Heart right ventricle (tissue), 16 donors: ENCODE measurements at regions not wholly inside any gene's neighbourhood (a gene's known extent, or its start where the extent isn't known, plus 50 kb on each side); places are given as distances from the start of the nearest gene placed in this dataset.
"Not testable (repeated sequence)": the region's sequence is repeated elsewhere in the genome, so short reads cannot be mapped to it uniquely, and the experiment has no call there.

Experiments used
- ATAC-seq, 8 donors: fragments of 200-7000 bp; cut with Tn5 transposase; one replicate each; pipeline ENCODE4 v1.9.1; 2020; ENCODE audit warnings: mild to moderate bottlenecking in 8 of 8, moderate library complexity in 8 of 8, moderate number of reproducible peaks in 1 of 8
- DNase-seq, 2 donors: peaks; one replicate each; pipeline ENCODE4 v3.0.0-alpha.2; 2020
- H3K27ac ChIP-seq, 10 donors: fragments of 200-600 bp; sonication (generic) in 2 of 10; one replicate each; pipeline versions ENCODE4 v1.5.0 to v1.8.0; 2020 to 2022; ENCODE audit warnings: mild to moderate bottlenecking in 3 of 10
- H3K27me3 ChIP-seq, 7 donors: fragments of 200-600 bp; one replicate each; pipeline ENCODE4 v1.8.0; 2021 to 2022; ENCODE audit warnings: mild to moderate bottlenecking in 2 of 7
- H3K36me3 ChIP-seq, 9 donors: fragments of 200-600 bp; sonication (generic) in 1 of 9; one replicate each; pipeline versions ENCODE4 v1.5.0 to v1.8.0; 2020 to 2022; ENCODE audit warnings: mild to moderate bottlenecking in 2 of 9
- H3K4me1 ChIP-seq, 9 donors: fragments of 200-600 bp; sonication (generic) in 1 of 9; one replicate each; pipeline versions ENCODE4 v1.5.0 to v1.8.0; 2020 to 2022; ENCODE audit warnings: mild to moderate bottlenecking in 4 of 9
- H3K4me3 ChIP-seq, 10 donors: fragments of 200-600 bp; sonication (generic) in 2 of 10; one replicate each; pipeline versions ENCODE4 v1.5.0 to v1.8.0; 2020 to 2022; ENCODE audit warnings: mild to moderate bottlenecking in 7 of 10, moderate library complexity in 2 of 10
- H3K9me3 ChIP-seq, 11 donors: fragments of 200-600 bp in 10 of 11; sonication (generic) in 2 of 11; one replicate each; pipeline versions ENCODE4 v1.5.0 to v1.8.0; 2013 to 2022; ENCODE audit warnings: mild to moderate bottlenecking in 2 of 11, control low read depth in 1 of 11, moderate library complexity in 1 of 11
- WGBS, 2 donors: extraction: QIAGEN DNeasy Blood & Tissue Kit; methylation state at CpG; one replicate each; pipeline ENCODE4 v1.1.7; 2013; ENCODE audit warnings: inconsistent platforms in 1 of 2; 5-methylcytosine and 5-hydroxymethylcytosine counted together
- intact Hi-C, 10 donors: fragments of 100-400 bp; cut with DNase I; formaldehyde crosslinking; loops; one replicate each; pipeline versions ENCODE4 v1.11.1 to v1.14.2; 2022
- TF ChIP-seq, protein P1 (sequence below), 9 donors: fragments of 200-600 bp; sonication (generic) in 2 of 9; IDR thresholded peaks; one replicate each; pipeline versions ENCODE4 v1.5.0 to v1.8.0; 2021 to 2022; ENCODE audit warnings: antibody characterized with exemption in 9 of 9, mild to moderate bottlenecking in 5 of 9, moderate library complexity in 1 of 9
- donor health status: Arrhythmogenic right ventricular cardiomyopathy.
- donor health status: ischemic (EF 13 %, LVEDD 7.1; RV severe dilation, severe dysfunction).
- donor health status: healthy with polysubstance abuse.
- donor health status: DM: no; HTN: yes; CAD: no.
- donor health status: DM: no; HTN: no; CAD: no.
- donor health status: ischemic (EF 25% LVEDD 6.9; RV normal size, moderate dysfunction).
- donor health status: ischemic (EF 25% LVEDD 5.7; RV mildly dilated, moderate dysfunction).
- donor health status: healthy.
- donor health status: DM: yes; HTN: yes; CAD: no.
- donor health status: Ischemic cardiomyopathy.
- donor health status: ischemic (EF 35%, LVEDD 5.7; RV mildly dilated, moderate dysfunction).
- donor health status: nonischemic (EF 11% LVEDD 7.7; RV severe dilation, severe dysfunction).
- donor health status: DM: yes; HTN: yes; CAD: no.
- donor health status: PGD.
- donor health status: ischemic (EF 29% LVEDD 5.4; RV normal size, mild dysfunction).
- donor health status: nonischemic (EF 23%, LVEDD 6.1; RV moderate dilation, normal function).

DNA sequence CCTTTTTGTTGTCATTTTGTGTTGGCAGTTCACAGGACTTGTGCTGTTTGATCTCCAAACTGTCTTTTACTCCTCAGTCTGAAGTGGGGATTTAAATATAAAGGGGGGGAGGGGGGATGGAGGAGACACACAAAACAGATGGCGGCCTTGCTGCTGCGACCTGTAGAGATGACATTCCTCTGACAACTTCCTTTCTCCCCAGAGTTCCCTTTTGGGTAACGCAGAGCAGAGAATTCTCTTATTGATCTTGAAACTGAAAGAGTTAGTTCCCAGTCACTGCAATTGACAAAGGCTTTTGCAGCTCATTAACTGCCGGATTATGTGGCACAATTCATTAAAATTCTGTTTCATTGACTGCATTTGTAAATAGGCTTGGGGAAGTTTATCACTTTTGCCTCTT lies 279.3 kb downstream of the TSN start:
- intact Hi-C loops = no loop called here

DNA sequence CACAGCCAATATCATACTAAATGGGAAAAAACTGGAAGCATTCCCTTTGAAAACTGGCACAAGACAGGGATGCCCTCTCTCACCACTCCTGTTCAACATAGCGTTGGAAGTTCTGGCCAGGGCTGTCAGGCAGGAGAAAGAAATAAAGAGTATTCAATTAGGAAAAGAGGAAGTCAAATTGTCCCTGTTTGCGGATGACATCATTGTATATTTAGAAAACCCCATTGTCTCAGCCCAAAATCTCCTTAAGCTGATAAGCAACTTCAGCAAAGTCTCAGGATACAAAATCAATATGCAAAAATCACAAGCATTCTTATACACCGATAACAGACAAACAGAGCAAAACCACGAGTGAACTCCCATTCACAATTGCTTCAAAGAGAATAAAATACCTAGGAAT lies 283.4 kb downstream of the TSN start:
- H3K27ac ChIP-seq, H3K4me3 ChIP-seq, H3K27me3 ChIP-seq, H3K36me3 ChIP-seq, DNase-seq, H3K4me1 ChIP-seq, intact Hi-C loops, ATAC-seq: not testable (repeated sequence)
- H3K9me3 ChIP-seq = peaks cover 0 to 14% (median 0%) of the 10 kb centered on the region in 11 donors
- WGBS, 2 donors = 75 to 85% methylated on average over 4 of the region's 4 CpGs

More for the DNA sequence above, 279.3 kb downstream of the TSN start:
- Histone ChIP-seq H3K4me3 (no peak overlapping the region), H3K4me1 (no peaks in the 10 kb centered on the region), H3K9me3 (peaks cover 0 to 10% (median 0%) of the 10 kb centered on the region in 11 donors), H3K27ac (no peak overlapping the region), H3K36me3 (no peaks in the 10 kb centered on the region), H3K27me3 (peaks cover 0 to 4% (median 0%) of the 10 kb centered on the region in 7 donors)
- DNase-seq = no peak
- ATAC-seq = no peak
- 47 to 58% methylated on average over 4 of the region's 4 CpGs for WGBS, 2 donors
- TF ChIP-seq, protein P1, sequence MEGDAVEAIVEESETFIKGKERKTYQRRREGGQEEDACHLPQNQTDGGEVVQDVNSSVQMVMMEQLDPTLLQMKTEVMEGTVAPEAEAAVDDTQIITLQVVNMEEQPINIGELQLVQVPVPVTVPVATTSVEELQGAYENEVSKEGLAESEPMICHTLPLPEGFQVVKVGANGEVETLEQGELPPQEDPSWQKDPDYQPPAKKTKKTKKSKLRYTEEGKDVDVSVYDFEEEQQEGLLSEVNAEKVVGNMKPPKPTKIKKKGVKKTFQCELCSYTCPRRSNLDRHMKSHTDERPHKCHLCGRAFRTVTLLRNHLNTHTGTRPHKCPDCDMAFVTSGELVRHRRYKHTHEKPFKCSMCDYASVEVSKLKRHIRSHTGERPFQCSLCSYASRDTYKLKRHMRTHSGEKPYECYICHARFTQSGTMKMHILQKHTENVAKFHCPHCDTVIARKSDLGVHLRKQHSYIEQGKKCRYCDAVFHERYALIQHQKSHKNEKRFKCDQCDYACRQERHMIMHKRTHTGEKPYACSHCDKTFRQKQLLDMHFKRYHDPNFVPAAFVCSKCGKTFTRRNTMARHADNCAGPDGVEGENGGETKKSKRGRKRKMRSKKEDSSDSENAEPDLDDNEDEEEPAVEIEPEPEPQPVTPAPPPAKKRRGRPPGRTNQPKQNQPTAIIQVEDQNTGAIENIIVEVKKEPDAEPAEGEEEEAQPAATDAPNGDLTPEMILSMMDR (IDR thresholded peaks at IDR 0.05) = no peak

DNA sequence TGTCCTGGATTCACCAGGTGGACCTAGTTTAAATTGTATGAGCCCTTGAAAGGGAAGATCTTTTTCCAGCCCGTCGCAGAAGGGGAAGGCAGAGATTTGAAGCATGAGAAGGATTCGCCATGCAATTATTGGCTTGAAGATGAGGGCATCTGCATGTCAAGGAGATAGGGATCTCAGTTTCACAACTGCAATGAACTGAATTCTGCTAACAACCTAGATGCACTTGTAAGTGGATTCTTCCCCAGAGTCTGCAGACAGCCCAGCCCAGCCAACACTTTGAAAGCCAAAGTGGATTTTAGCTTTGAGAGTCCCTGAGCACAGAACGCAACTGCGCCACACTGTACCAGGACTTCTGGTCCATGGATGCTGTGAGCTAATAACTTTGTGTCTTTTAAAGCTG lies 286.0 kb downstream of the TSN start:
- H3K36me3 ChIP-seq = no peaks in the 10 kb centered on the region
- intact Hi-C loops = no loop called here
- no peak for ATAC-seq
- H3K4me3 ChIP-seq = no peak overlapping the region
- 93 to 98% methylated on average over 5 of the region's 5 CpGs for WGBS, 2 donors
- no peak overlapping the region for H3K27ac ChIP-seq
- H3K9me3 ChIP-seq = peaks cover 0 to 14% (median 0%) of the 10 kb centered on the region in 11 donors
- DNase-seq = no peak
- TF ChIP-seq, protein P1 (IDR thresholded peaks at IDR 0.05) = no peak
- no peaks in the 10 kb centered on the region for H3K4me1 ChIP-seq
- H3K27me3 ChIP-seq = no peaks in the 10 kb centered on the region

DNA sequence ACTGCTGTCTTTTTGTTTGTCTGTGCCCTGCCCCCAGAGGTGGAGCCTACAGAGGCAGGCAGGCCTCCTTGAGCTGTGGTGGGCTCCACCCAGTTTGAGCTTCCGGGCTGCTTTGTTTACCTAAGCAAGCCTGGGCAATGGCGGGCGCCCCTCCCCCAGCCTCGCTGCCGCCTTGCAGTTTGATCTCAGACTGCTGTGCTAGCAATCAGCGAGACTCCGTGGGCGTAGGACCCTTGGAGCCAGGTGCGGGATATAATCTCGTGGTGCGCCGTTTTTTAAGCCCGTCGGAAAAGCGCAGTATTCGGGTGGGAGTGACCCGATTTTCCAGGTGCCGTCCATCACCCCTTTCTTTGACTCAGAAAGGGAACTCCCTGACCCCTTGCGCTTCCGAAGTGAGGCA lies 296.2 kb downstream of the TSN start:
- H3K4me1 ChIP-seq, H3K27ac ChIP-seq, H3K27me3 ChIP-seq, ATAC-seq, H3K9me3 ChIP-seq, H3K36me3 ChIP-seq, intact Hi-C loops, H3K4me3 ChIP-seq, DNase-seq: not testable (repeated sequence)
- 89 to 95% methylated on average over 3 to 11 of the region's 20 CpGs for WGBS, 2 donors

DNA sequence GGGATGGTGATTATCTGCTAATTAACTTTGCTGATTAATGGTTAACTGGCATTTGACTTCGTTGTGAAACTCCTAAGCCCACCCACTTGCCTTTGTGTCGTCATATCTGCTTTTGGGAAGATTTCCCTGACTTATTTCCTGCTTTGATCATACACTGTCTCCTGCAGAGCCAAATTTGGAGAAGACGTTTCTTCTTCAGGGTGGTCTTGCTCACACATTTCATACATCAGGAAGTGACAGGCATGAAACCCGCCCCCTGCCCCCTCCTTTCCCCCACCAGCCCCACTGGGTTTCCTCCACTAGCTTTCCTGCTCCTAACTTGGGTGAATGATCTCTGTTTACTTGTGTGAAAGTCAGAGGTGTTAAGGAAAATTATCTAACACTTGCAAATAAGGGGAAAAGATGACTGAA lies 300.1 kb downstream of the TSN start:
- intact Hi-C loops = no loop called here
- 16 to 17% methylated on average over 4 of the region's 4 CpGs for WGBS, 2 donors
- Histone ChIP-seq H3K27ac (no peak overlapping the region), H3K4me1 (no peaks in the 10 kb centered on the region), H3K36me3 (no peaks in the 10 kb centered on the region), H3K27me3 (no peaks in the 10 kb centered on the region), H3K4me3 (no peak overlapping the region), H3K9me3 (no peaks in the 10 kb centered on the region)
- DNase-seq (no peak), ATAC-seq (no peak)
- TF ChIP-seq, protein P1 (IDR thresholded peaks at IDR 0.05) = no peak
